ENCODE measurements at regions not wholly inside any gene's neighbourhood (a gene's known extent, or its start where the extent isn't known, plus 50 kb on each side); places are given as distances from the start of the nearest gene placed in this dataset.

DNA sequence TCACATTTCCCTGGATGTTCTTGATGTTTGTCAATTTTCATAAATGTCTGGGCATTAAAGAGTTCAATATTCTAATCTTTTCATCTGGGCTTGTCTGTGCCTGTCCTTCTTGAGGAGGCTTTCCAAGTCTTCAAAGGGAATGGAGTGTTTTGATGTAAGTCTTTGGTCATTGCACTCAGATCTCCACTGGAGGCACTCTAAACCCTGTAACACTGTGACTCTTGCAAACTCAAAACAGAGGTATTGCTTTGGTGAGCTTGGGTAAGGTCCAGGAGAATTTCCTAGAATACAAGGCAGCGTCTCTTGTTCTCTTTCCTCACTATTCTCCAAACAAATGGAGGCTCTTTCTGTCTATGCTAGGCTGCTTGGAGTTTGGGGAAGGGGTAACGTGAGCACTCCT, 1118.1 kb upstream of the PABPC4L start:
- H3K27me3 ChIP-seq (replicated peaks; ENCODE audit: insufficient read depth) = no peaks in the 10 kb centered on the region
- TF ChIP-seq POLR2AphosphoS5 (IDR thresholded peaks at IDR 0.05) = no peak
- TF ChIP-seq, protein P1, sequence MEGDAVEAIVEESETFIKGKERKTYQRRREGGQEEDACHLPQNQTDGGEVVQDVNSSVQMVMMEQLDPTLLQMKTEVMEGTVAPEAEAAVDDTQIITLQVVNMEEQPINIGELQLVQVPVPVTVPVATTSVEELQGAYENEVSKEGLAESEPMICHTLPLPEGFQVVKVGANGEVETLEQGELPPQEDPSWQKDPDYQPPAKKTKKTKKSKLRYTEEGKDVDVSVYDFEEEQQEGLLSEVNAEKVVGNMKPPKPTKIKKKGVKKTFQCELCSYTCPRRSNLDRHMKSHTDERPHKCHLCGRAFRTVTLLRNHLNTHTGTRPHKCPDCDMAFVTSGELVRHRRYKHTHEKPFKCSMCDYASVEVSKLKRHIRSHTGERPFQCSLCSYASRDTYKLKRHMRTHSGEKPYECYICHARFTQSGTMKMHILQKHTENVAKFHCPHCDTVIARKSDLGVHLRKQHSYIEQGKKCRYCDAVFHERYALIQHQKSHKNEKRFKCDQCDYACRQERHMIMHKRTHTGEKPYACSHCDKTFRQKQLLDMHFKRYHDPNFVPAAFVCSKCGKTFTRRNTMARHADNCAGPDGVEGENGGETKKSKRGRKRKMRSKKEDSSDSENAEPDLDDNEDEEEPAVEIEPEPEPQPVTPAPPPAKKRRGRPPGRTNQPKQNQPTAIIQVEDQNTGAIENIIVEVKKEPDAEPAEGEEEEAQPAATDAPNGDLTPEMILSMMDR (IDR thresholded peaks at IDR 0.05) = no peak
- TF ChIP-seq POLR2A (IDR thresholded peaks at IDR 0.05) = no peak
- no peak overlapping the region for H3K27ac ChIP-seq
- WGBS = 100% methylated on average over 2 of the region's 2 CpGs
- no peak for DNase-seq (ENCODE audit: low spot score)
- H3K4me1 ChIP-seq (replicated peaks) = no peaks in the 10 kb centered on the region
- no peak overlapping the region for H3K4me3 ChIP-seq
- intact Hi-C loops (cut with DNase I) = no loop called here
- H3K36me3 ChIP-seq = no peaks in the 10 kb centered on the region
- no peaks in the 10 kb centered on the region for H3K9me3 ChIP-seq

DNA sequence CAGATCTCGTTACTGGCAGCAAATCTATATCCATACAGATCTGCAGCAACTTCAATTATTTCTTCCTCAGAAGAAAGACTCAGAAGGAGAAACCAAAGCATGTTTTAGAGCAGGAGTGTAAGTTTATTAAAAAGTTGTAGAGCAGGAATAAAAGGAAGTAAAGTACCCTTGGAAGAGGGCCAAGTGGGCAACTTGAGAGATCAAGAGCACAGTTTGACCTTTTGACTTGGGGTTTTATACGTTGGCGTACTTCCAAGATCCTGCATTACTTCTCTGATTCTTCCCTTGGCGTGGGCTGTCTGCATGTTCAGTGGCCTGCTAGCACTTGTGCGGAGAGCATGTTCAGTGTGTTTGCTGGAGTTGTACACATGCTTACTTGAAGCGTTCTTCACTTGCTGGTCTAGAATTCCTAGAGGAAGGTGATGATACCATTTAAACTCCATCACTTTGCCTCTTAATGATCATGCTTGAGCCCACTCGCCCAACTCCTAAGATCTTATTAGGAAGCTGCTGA, 1114.7 kb upstream of the PABPC4L start:
- no peaks in the 10 kb centered on the region for H3K36me3 ChIP-seq
- intact Hi-C loops (cut with DNase I) = no loop called here
- no peaks in the 10 kb centered on the region for H3K27me3 ChIP-seq (replicated peaks; ENCODE audit: insufficient read depth)
- 47% methylated on average over 7 of the region's 7 CpGs for WGBS
- no peaks in the 10 kb centered on the region for H3K9me3 ChIP-seq
- H3K4me3 ChIP-seq = no peak overlapping the region
- no peak overlapping the region for H3K27ac ChIP-seq
- no peak for TF ChIP-seq POLR2A (IDR thresholded peaks at IDR 0.05)
- no peak for TF ChIP-seq POLR2AphosphoS5 (IDR thresholded peaks at IDR 0.05)
- TF ChIP-seq, protein P1 (IDR thresholded peaks at IDR 0.05) = no peak
- no peak for DNase-seq (ENCODE audit: low spot score)
- no peaks in the 10 kb centered on the region for H3K4me1 ChIP-seq (replicated peaks)

DNA sequence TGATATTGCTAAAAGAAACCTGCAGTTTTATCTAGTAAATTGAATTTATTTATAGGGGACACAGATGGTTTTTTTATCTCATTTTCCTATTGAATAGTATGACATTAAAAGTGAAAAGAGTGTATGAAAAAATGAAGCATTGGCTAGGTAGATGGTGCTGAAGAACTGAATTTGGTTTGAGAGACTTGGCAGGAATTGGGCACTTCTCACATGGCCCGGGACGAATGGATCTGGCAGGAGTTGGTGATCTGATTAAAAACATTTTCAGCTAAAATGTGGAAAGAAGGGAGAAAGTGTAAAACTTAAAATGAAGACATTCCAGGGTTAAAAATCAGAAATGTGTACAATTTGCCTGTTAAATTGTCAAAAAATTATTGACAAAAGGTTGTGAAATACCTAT, 1088.5 kb upstream of the PABPC4L start:
- Histone ChIP-seq H3K9me3 (no peaks in the 10 kb centered on the region), H3K4me3 (no peak overlapping the region), H3K4me1 (replicated peaks) (no peaks in the 10 kb centered on the region), H3K36me3 (no peaks in the 10 kb centered on the region), H3K27me3 (replicated peaks; ENCODE audit: insufficient read depth) (no peaks in the 10 kb centered on the region), H3K27ac (no peak overlapping the region)
- TF ChIP-seq POLR2A (IDR thresholded peaks at IDR 0.05) (no peak), POLR2AphosphoS5 (IDR thresholded peaks at IDR 0.05) (no peak)
- TF ChIP-seq, protein P1 (IDR thresholded peaks at IDR 0.05) = no peak
- intact Hi-C loops (cut with DNase I) = no loop called here
- no peak for DNase-seq (ENCODE audit: low spot score)
- WGBS = 62% methylated on average over 2 of the region's 2 CpGs

DNA sequence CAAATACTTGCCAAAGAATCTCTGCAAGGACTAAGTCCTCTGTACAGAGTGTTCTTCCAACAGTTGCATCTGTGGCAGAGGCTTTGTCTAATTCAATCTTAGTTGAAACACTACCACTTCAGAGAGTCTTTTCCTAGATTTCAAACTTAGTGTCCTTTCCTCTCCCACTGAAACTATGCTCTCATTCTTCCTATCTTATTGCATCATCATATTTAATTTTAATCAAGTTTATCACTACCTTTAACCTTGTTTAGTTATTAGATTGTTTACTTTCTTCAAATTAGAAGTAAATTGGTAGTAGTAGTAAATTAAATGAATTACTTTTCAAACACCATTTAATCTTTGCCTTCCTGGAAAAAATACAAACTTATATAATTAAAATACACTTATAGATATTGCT, 1082.3 kb upstream of the PABPC4L start:
- Histone ChIP-seq H3K4me3 (no peak overlapping the region), H3K9me3 (no peaks in the 10 kb centered on the region), H3K36me3 (no peaks in the 10 kb centered on the region), H3K4me1 (replicated peaks) (no peaks in the 10 kb centered on the region), H3K27me3 (replicated peaks; ENCODE audit: insufficient read depth) (no peaks in the 10 kb centered on the region), H3K27ac (no peak overlapping the region)
- intact Hi-C loops (cut with DNase I) = no loop called here
- no peak for DNase-seq (ENCODE audit: low spot score)
- TF ChIP-seq, protein P1 (IDR thresholded peaks at IDR 0.05) = no peak
- TF ChIP-seq POLR2A (IDR thresholded peaks at IDR 0.05) (no peak), POLR2AphosphoS5 (IDR thresholded peaks at IDR 0.05) (no peak)

DNA sequence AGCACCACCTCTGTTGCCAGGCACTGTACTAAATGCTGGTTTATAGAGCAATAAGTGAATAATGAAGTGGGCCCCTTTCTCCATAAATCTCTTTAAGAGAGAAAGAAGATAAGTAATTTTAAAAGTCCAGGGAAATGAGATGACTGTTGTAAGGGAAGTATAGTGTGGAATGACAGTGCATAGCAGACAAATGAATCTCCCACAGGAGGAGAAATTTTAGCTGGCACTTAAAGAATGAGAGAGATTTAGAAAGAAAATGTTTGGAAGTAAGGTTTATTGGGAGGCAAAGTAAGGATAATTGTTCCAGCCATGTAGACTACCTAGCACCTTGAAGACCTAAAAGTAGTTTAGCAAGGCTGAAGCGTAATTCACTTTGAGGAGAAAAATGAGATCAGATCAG, 1081.1 kb upstream of the PABPC4L start:
- H3K4me1 ChIP-seq (replicated peaks) = no peaks in the 10 kb centered on the region
- TF ChIP-seq, protein P1 (IDR thresholded peaks at IDR 0.05) = no peak
- TF ChIP-seq POLR2A (IDR thresholded peaks at IDR 0.05) (no peak), POLR2AphosphoS5 (IDR thresholded peaks at IDR 0.05) (no peak)
- WGBS = 81% methylated on average over 1 of the region's 1 CpG
- no peaks in the 10 kb centered on the region for H3K36me3 ChIP-seq
- DNase-seq (ENCODE audit: low spot score) = no peak
- H3K9me3 ChIP-seq = no peaks in the 10 kb centered on the region
- H3K27me3 ChIP-seq (replicated peaks; ENCODE audit: insufficient read depth) = no peaks in the 10 kb centered on the region
- H3K4me3 ChIP-seq = no peak overlapping the region
- intact Hi-C loops (cut with DNase I) = no loop called here
- H3K27ac ChIP-seq = no peak overlapping the region

Measured in prostate gland (tissue), 2 donors.